ENCODE measurements at regions not wholly inside any gene's neighbourhood (a gene's known extent, or its start where the extent isn't known, plus 50 kb on each side); places are given as distances from the start of the nearest gene placed in this dataset.

GRCh38 chr13:75220861-75221260 lies 261.1 kb downstream of the TBC1D4 start:
- ChIA-PET CTCF (interaction anchor here (0.6 to 1.5 kb wide), 2 partner anchors 18 to 220 kb away, joined by 4 read pairs; no protein-coding TSS in a partner anchor), POLR2A (ENCODE audit: low non-redundant PET) (no interaction called here)
- DNase-seq (ENCODE audit: low spot score): no peak
- no peak overlapping the region for H3K27ac ChIP-seq
- TF ChIP-seq CTCF (conservative IDR thresholded peaks at IDR 0.05; ENCODE audit: low read depth): no peak

- H3K27ac ChIP-seq: no peak overlapping the region
- ChIA-PET POLR2A (ENCODE audit: low non-redundant PET) (no interaction called here), CTCF (interaction anchor here (0.5 to 1.5 kb wide), 13 partner anchors 10 to 1497 kb away, joined by 3 to 12 read pairs (median 4); no protein-coding TSS in a partner anchor)
- DNase-seq (ENCODE audit: low spot score): no peak
- no peak for TF ChIP-seq CTCF (conservative IDR thresholded peaks at IDR 0.05; ENCODE audit: low read depth)
Observed at GRCh38 chr13:75220238-75220542, 261.8 kb downstream of the TBC1D4 start.

GRCh38 chr13:75219479-75220237 lies 262.3 kb downstream of the TBC1D4 start:
- no peak overlapping the region for H3K27ac ChIP-seq
- ChIA-PET POLR2A (ENCODE audit: low non-redundant PET) (no interaction called here), CTCF (interaction anchor here (0.5 to 1.5 kb wide), 23 partner anchors 9 to 1579 kb away, joined by 3 to 12 read pairs (median 4); no protein-coding TSS in a partner anchor)
- peak; percentile 97 for TF ChIP-seq CTCF (conservative IDR thresholded peaks at IDR 0.05; ENCODE audit: low read depth)
- peak; percentile 78 for DNase-seq (ENCODE audit: low spot score)

- POLR2A ChIA-PET (ENCODE audit: low non-redundant PET): no interaction called here
- no peak overlapping the region for H3K27ac ChIP-seq
- no peak for DNase-seq (ENCODE audit: low spot score)
- CTCF ChIA-PET: interaction anchor here (0.6 to 0.7 kb wide), 2 partner anchors 9 to 155 kb away, joined by 3 read pairs; no protein-coding TSS in a partner anchor
- TF ChIP-seq CTCF (conservative IDR thresholded peaks at IDR 0.05; ENCODE audit: low read depth): no peak
Observed at GRCh38 chr13:75217949-75218348, 264.0 kb downstream of the TBC1D4 start.

- POLR2A ChIA-PET (ENCODE audit: low non-redundant PET): no interaction called here
- no peak for DNase-seq (ENCODE audit: low spot score)
- CTCF ChIA-PET: interaction anchor here (0.7 kb wide), 1 partner anchor 11 kb away, joined by 3 read pairs; no protein-coding TSS in a partner anchor
- no peak overlapping the region for H3K27ac ChIP-seq
- TF ChIP-seq CTCF (conservative IDR thresholded peaks at IDR 0.05; ENCODE audit: low read depth): no peak
Observed at GRCh38 chr13:75216038-75216437, 265.9 kb downstream of the TBC1D4 start.

- ChIA-PET CTCF (no interaction called here), POLR2A (ENCODE audit: low non-redundant PET) (no interaction called here)
- no peak for TF ChIP-seq CTCF (conservative IDR thresholded peaks at IDR 0.05; ENCODE audit: low read depth)
- no peak for DNase-seq (ENCODE audit: low spot score)
- H3K27ac ChIP-seq: no peak overlapping the region
Observed at GRCh38 chr13:75214846-75215245, 267.1 kb downstream of the TBC1D4 start.
